GM20000 (cell line): ENCODE measurements at regions not wholly inside any gene's neighbourhood (a gene's known extent, or its start where the extent isn't known, plus 50 kb on each side); places are given as distances from the start of the nearest gene placed in this dataset.

Experiments
- DNase-seq: peaks from one replicate; pipeline ENCODE4 v3.0.0; 2012; ENCODE audit warnings: low spot score
- CTCF ChIP-seq: IDR thresholded peaks from 2 replicates; pipeline ENCODE4 v1.5.1; 2012; ENCODE audit warnings: mild to moderate bottlenecking, control low read depth; ENCODE audit errors: extremely low read depth, missing control alignments

- TF ChIP-seq CTCF, result no peak
- DNase-seq, result no peak
These were observed 162.8 kb upstream of the NFE2L3 start for GRCh38 chr7:25989140-25989705.

GRCh38 chr7:25994433-25994994 lies 157.5 kb upstream of the NFE2L3 start:
- no peak for TF ChIP-seq CTCF

GRCh38 chr7:25995216-25995615 lies 156.8 kb upstream of the NFE2L3 start:
- DNase-seq, result no peak
- no peak for TF ChIP-seq CTCF

More at GRCh38 chr7:25994433-25994994, 157.5 kb upstream of the NFE2L3 start:
- DNase-seq, result no peak

- no peak for TF ChIP-seq CTCF
- no peak for DNase-seq
These were observed 156.0 kb upstream of the NFE2L3 start for GRCh38 chr7:25996006-25996408.

- DNase-seq, result no peak
- TF ChIP-seq CTCF, result no peak
These were observed 153.5 kb upstream of the NFE2L3 start for GRCh38 chr7:25998499-25998898.

GRCh38 chr7:26000841-26001240 lies 151.2 kb upstream of the NFE2L3 start:
- no peak for DNase-seq
- TF ChIP-seq CTCF, result no peak

GRCh38 chr7:26001662-26002244 lies 150.2 kb upstream of the NFE2L3 start:
- no peak for TF ChIP-seq CTCF
- no peak for DNase-seq
